Inferior parietal cortex (tissue), 1 donor: ENCODE measurements at regions not wholly inside any gene's neighbourhood (a gene's known extent, or its start where the extent isn't known, plus 50 kb on each side); places are given as distances from the start of the nearest gene placed in this dataset.
A peak's percentile ranks its signal among the peaks of the same experiment; 100 is the strongest.

ENCODE experiments used
- DNase-seq: peaks from one replicate; pipeline ENCODE4 v3.0.0-alpha.2; 2016; ENCODE audit errors: extremely low spot score

DNA sequence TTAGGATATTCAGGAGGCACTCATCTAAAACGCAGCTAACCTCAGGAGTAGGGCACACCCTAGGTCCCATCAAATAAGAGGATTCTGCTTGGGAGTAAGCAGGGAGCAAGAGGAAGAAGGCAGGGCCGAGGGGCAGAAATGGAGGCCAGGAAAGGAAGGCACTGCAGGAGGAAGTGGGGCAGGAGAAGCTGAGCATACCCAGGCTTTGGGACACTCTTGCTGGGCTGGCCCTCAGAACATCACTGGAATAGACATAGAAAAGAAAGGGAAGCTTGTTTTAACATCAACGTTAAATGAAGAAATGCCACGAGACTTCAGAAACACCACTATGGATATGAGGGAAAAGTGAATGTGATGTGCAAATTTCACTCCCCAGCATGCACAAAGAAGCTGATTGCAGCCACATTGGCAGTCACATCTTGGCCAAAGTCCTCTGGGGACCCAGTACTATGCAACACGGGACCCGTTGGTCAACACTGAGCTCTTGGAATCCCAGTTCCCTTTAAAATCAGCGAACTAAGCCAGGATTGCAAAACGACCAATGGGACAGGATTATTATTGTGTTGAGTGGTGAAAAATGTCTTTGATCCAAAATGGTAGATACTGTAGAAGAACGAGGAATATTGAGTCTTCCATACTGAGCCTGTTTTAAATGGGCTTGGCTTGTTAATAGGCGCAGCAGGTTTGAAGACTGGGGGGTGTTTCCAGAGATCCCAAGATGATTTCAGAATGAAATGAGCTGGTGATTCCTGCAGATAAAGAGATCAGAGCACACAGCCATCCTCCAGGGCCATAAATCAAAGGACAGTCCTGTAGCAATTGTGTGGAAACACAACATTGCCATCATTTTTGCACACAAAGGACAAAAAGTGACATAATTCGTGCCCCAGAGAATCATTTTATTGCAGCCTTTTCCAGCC lies 152.4 kb downstream of the TOMM20 start:
- no peak for DNase-seq

DNA sequence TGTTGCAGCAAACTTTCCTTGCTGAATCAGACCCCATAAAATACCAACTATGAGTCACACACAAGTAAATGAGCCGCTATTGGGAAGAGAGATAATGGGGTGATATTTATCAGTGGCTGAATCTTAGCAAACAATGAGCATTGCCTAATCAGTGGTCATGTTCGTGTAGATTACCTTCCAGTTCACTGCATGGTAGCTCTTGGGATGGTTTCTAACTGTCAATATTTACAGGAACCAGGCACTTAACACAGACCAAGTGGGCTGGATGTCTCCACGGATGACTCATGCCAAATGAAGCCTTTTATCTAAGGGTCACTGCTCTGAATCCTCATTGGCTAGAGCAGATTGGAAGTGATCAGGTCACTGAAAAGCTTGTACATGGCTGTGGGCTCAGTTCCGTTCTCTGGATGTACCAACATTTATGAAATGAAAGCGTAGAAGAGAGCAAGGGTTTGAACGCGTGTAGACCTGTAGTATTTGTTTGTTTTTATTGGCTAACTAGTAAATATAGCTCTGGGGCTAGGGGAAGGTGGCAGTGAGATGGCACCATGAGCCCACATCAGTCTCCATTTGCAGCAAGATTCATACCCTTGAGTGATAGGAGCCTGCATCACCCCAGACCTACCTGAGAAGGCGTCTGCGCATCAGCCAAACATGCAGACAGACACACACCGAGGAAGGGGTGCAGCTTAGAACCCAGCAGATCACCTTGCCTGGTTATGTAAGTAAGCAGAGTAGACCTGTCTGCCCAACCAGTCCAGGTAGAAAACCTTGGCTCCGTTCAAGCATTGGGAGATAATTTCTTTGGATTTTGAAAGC lies 153.3 kb downstream of the TOMM20 start:
- DNase-seq: no peak

DNA sequence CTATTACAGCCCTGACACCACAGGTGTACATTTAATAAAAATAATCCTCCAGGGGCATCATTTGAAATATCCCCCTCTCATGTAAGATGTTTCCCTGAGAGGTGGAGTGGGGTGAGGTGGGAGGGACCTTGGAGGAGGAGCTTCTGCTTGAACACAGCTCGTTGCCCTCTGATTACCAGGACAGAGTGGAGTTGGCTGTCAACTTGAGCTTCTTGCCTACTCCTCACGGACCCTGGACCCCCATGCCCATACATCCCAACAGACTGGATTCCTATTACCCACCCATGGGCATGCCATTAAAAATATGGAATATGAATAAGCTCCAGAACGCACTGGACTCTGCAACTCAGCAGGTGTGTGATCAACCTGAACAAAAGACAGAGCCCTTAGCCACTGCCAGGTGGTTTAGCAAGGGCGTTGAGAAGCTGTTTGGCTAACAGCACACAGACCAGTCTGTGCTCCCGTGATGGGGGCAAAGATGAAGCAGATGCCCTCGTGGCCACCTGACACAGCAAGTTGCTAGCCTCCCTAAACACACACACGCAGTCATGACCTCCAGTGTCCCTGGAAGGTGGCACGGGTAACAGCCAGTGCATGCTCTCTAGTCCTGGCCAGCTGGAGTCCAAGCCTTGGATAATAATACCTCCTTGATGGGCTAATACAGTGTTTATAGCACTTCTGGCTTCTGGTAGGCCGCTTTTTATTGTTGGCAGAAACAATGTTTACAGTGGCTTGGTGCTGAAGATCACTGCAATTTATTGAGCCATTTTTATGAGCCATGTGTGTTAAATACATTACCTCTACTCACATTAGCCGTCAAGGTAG lies 155.0 kb downstream of the TOMM20 start:
- no peak for DNase-seq

DNA sequence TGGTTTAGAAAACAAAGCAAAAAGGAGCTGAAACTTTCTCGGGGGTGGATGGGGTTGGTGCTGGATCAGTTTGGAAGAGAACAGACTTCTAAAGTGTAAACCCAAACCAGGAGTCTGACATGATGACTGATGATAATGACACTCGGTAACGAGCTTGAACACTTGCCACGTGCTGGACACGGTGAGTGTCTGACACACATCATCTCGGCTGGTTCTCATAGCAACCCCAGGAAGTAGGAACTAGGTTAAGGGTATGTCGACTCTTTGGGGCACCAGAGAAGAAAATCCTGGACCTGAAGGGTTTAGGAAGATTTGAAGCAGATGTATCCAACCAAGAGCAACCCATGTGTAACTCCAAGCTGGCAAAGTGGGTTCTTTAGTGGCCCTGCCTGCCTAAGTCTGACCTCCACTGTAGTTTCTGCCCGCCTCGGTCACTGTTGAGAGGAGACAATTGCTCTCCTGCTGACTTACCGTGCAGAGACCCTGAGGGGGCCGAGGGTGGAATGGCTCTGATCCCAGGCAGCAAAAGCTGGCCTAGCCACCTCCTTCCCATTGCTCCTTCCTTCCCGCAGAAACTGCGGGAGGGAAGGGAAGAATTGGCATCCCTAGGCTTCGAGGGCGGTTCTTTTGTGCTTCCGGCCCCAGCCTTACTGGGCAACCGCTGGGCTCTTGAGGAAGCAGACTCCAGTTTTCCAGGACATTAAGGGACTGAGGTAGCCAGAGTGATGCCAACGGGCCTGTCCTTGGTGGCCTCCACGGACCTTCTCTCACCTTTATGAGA lies 156.0 kb downstream of the TOMM20 start:
- DNase-seq: no peak

DNA sequence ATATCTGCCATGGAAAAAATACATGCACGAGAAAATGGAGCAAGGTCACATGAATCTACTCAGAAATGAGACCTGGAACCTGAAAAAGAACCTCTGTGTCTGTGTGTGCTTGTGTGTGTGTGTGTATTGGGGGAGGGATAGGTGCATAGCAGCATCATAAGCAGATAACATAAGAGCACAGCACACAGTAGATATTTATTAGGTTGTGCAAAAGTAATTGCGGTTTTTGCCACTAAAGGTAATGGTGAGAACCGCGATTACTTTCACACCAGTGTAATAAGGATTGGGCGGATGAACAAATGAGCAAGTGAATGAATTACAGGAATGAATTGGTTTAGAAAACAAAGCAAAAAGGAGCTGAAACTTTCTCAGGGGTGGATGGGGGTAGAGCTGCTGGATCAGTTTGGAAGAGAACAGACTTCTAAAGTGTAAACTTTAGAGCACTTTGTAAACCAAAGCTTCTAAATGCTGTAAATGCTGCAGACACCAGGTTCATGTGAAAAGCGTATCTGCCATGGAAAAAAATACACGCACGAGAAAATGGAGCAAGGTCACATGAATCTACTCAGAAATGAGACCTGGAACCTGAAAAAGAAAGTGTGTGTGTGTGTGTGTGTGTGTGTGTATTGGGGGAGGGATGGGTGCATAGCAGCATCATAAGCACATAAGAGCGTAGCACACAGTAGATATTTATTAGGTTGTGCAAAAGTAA lies 156.9 kb downstream of the TOMM20 start:
- no peak for DNase-seq

DNA sequence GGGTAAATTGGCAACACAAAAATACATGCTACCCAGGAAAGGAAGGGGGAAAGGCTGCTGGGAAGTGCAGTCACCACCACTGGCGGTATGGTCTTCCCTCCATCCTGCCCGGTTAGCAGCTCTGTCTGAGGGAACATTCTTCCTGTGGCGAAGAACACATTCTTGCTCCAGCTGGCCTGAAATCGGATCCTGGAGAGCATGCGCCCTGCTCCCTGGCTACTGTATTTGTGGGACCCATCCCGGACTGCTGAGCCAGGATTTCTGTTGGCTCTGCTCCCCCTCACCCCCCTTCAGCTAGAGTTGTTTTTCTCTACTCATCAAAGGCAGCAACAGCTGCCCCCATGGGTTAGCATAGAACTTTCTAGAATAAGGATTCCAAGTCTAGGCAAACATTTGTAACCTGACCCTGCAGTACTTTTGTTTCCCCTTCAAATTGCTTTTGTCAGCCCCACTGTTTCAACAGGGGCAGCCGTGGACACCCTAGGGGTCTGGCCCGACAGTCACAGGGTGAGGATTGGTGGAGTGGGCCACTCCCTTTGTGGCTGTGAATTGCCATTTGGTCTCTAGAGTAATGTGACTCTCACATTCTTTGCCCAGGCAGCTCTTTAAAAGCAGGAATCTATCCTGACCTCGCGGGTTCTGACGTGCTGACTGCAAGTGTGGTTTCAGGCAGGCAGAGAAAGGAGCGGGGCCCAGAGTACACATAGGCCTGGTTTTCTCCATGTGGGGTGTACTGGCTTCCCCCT lies 157.7 kb downstream of the TOMM20 start:
- DNase-seq: no peak

GRCh38 chr1:234970401-234970730 lies 158.3 kb downstream of the TOMM20 start:
- DNase-seq: no peak

DNA sequence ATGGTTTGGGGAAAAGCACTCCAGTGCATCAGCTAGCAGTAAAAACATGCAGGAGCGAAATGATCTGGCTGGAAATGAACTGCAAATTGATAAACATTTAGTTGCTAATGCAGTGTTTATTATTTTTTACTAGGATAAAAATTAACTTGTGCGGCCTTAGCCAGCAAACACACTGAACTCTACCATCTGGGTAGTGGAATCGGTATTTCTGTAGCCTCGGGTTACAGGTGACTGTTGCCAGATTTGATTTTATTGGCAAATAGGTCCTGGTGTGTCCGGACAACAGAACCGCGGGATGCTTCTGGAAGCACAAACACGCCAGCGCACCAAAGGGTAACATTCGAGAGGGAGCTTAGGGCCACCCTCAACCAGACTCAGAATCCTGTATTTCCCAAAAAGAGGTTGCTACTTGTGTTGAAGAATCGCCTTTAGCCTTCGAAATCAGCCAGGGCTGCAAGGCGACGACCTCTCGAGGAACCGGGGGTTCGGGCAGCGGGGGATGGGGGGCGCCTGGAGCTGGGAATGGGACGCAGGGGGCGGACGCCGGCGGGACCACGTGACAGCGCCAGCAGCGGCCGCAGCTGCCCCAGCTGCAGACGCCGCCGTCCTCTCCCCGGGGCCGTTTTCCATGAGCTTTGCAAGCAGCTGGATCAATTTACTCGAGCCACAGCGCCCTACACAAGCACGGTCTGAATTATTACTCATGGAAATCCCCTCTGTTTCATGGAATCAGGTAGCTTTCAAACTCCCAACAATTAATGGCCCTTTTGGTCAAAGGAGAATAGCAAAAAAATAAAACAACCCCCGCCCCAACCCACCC lies 158.8 kb downstream of the TOMM20 start:
- DNase-seq: peak; percentile 68

- DNase-seq: no peak
These were observed 159.6 kb downstream of the TOMM20 start for GRCh38 chr1:234969011-234969441.

DNA sequence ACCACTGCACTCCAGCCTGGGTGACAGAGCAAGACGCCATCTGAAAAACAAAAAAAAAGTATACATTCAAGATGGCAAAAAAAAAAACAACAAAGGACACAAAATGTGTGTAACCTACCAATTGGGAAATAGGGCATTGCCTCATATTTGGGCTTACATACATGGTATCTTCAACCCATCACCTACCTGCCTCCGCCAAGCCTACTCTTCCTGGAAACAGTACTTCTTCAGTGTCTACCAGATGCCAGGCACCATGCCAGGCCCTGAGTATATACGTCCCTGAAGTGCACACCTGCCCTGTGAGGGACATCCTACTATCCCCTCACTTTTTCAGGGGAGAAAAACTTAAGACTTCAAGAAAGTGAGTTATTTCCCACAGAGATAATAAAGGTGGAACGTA lies 160.2 kb downstream of the TOMM20 start:
- no peak for DNase-seq

GRCh38 chr1:234967121-234967520 lies 161.5 kb downstream of the TOMM20 start:
- DNase-seq: no peak

DNA sequence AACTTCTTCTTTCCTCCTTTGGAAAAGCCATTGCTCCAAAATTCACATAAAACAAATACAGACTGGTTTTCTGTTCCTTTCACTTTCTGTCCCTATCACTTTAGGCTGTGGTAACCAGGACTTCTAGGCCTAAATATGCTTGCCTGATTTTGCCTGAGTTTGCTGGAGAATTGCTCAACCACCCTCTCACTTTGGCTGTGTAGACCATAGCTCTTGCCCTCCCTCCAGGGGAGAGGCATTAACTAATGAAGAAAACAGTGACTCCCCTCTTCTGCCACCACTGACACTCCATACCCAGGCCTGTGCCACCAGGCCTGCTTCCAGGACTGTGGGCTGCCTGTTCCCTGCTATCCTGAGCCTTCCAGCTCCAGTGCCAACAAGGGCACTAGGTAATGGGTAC lies 163.5 kb downstream of the TOMM20 start:
- no peak for DNase-seq

GRCh38 chr1:234963904-234964702 lies 164.5 kb downstream of the TOMM20 start:
- no peak for DNase-seq

- no peak for DNase-seq
These were observed 165.3 kb downstream of the TOMM20 start for GRCh38 chr1:234963180-234963903.

DNA sequence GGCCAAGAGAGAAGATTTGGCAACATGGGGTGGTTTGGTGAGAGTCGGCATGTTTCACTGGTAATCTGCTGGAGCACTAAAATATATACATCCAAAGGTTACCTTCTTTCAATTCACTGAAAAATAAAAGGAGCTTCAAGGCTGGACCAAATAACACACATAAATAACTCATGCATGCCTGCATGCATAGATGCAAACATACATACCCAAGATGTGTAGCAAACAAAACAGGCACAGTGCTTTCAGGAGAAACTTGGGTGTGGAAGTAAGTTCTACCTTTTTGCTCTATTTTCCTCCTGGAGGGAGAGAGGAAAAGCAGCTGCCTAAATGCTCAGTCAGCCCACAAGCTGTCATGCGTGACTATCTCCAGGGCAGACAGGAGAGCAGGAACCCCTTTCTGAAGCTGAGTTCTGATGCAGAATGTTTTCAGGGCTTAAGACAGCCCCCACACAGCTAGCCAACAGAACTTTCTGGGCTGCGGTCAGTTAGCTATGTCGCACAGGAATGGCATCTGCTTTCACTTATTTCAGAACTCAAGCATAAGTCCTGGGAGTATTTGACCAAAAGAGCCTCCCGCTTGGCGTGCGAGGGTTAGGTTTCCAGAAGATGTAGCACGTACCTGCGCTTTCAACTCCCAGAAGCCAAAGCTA lies 166.2 kb downstream of the TOMM20 start:
- no peak for DNase-seq

- no peak for DNase-seq
These were observed 166.9 kb downstream of the TOMM20 start for GRCh38 chr1:234961456-234962339.
